ENCODE measurements at regions not wholly inside any gene's neighbourhood (a gene's known extent, or its start where the extent isn't known, plus 50 kb on each side); places are given as distances from the start of the nearest gene placed in this dataset.

GRCh38 chr4:63583561-63583960 is 825.7 kb downstream of the TECRL start:
- TF ChIP-seq POLR2A (IDR thresholded peaks at IDR 0.05; ENCODE audit: low read length) (no peak), GATA1 (IDR thresholded peaks at IDR 0.05; ENCODE audit: low read depth, low read length) (no peak)
- DNase-seq, result no peak

GRCh38 chr4:63583007-63583406 is 826.2 kb downstream of the TECRL start:
- TF ChIP-seq POLR2A (IDR thresholded peaks at IDR 0.05; ENCODE audit: low read length) (no peak), GATA1 (IDR thresholded peaks at IDR 0.05; ENCODE audit: low read depth, low read length) (no peak)
- DNase-seq, result no peak

GRCh38 chr4:63580796-63581475 is 828.3 kb downstream of the TECRL start:
- no peak for TF ChIP-seq GATA1 (IDR thresholded peaks at IDR 0.05; ENCODE audit: low read depth, low read length)
- no peak for TF ChIP-seq POLR2A (IDR thresholded peaks at IDR 0.05; ENCODE audit: low read length)
- DNase-seq, result no peak

- no peak for DNase-seq
- no peak for TF ChIP-seq POLR2A (IDR thresholded peaks at IDR 0.05; ENCODE audit: low read length)
- TF ChIP-seq GATA1 (IDR thresholded peaks at IDR 0.05; ENCODE audit: low read depth, low read length), result no peak
Observed at GRCh38 chr4:63578383-63578782, 830.9 kb downstream of the TECRL start.

GRCh38 chr4:63566658-63567057 is 842.6 kb downstream of the TECRL start:
- no peak for TF ChIP-seq POLR2A (IDR thresholded peaks at IDR 0.05; ENCODE audit: low read length)
- DNase-seq, result no peak

- DNase-seq, result no peak
- TF ChIP-seq POLR2A (IDR thresholded peaks at IDR 0.05; ENCODE audit: low read length) (no peak), GATA1 (IDR thresholded peaks at IDR 0.05; ENCODE audit: low read depth, low read length) (no peak)
Observed at GRCh38 chr4:63563288-63564014, 845.8 kb downstream of the TECRL start.

- no peak for DNase-seq
- TF ChIP-seq GATA1 (IDR thresholded peaks at IDR 0.05; ENCODE audit: low read depth, low read length) (no peak), POLR2A (IDR thresholded peaks at IDR 0.05; ENCODE audit: low read length) (no peak)
Observed at GRCh38 chr4:63558709-63559108, 850.5 kb downstream of the TECRL start.

- DNase-seq, result no peak
- TF ChIP-seq POLR2A (IDR thresholded peaks at IDR 0.05; ENCODE audit: low read length) (no peak), GATA1 (IDR thresholded peaks at IDR 0.05; ENCODE audit: low read depth, low read length) (no peak)
Observed at GRCh38 chr4:63556332-63556731, 852.9 kb downstream of the TECRL start.

GRCh38 chr4:63553123-63553522 is 856.1 kb downstream of the TECRL start:
- DNase-seq, result no peak
- no peak for TF ChIP-seq GATA1 (IDR thresholded peaks at IDR 0.05; ENCODE audit: low read depth, low read length)
- TF ChIP-seq POLR2A (IDR thresholded peaks at IDR 0.05; ENCODE audit: low read length), result no peak

GRCh38 chr4:63541828-63542227 is 867.4 kb downstream of the TECRL start:
- no peak for DNase-seq
- TF ChIP-seq POLR2A (IDR thresholded peaks at IDR 0.05; ENCODE audit: low read length) (no peak), GATA1 (IDR thresholded peaks at IDR 0.05; ENCODE audit: low read depth, low read length) (no peak)

GRCh38 chr4:63529581-63530337 is 879.5 kb downstream of the TECRL start:
- no peak for DNase-seq
- TF ChIP-seq POLR2A (IDR thresholded peaks at IDR 0.05; ENCODE audit: low read length) (no peak), GATA1 (IDR thresholded peaks at IDR 0.05; ENCODE audit: low read depth, low read length) (no peak)

GRCh38 chr4:63528256-63528991 is 880.8 kb downstream of the TECRL start:
- no peak for DNase-seq
- no peak for TF ChIP-seq POLR2A (IDR thresholded peaks at IDR 0.05; ENCODE audit: low read length)
- no peak for TF ChIP-seq GATA1 (IDR thresholded peaks at IDR 0.05; ENCODE audit: low read depth, low read length)

GRCh38 chr4:63526251-63526650 is 883.0 kb downstream of the TECRL start:
- DNase-seq, result no peak
- TF ChIP-seq GATA1 (IDR thresholded peaks at IDR 0.05; ENCODE audit: low read depth, low read length) (no peak), POLR2A (IDR thresholded peaks at IDR 0.05; ENCODE audit: low read length) (no peak)

GRCh38 chr4:63524764-63525163 is 884.5 kb downstream of the TECRL start:
- TF ChIP-seq POLR2A (IDR thresholded peaks at IDR 0.05; ENCODE audit: low read length) (no peak), GATA1 (IDR thresholded peaks at IDR 0.05; ENCODE audit: low read depth, low read length) (no peak)
- DNase-seq, result no peak

All from erythroblast (primary cell).